HCT116 (cell line): ENCODE measurements at regions not wholly inside any gene's neighbourhood (a gene's known extent, or its start where the extent isn't known, plus 50 kb on each side); places are given as distances from the start of the nearest gene placed in this dataset.

Experiments used
- ATAC-seq: fragments of 200-7000 bp; cut with Tn5 transposase; 2 replicates; pipeline ENCODE4 v1.9.1; 2020; ENCODE audit warnings: mild to moderate bottlenecking, moderate library complexity
- BruUV-seq: library from RNA; stranded (reverse); fragments of 400-500 nt; replicated peaks from 2 replicates; lab custom pipeline; 2021; lab: Mats Ljungman, UMichigan
- CTCF ChIA-PET: fragments of 300-600 bp; sonication (Branson Sonifier 250); formaldehyde crosslinking; loops from one replicate; lab custom pipeline; 2021; ENCODE audit warnings: antibody characterized with exemption; lab: Charles Lee
- POLR2A ChIA-PET: fragments of 300-600, 350-600 bp; sonication (Branson Sonifier 250); formaldehyde crosslinking; loops from one replicate; lab custom pipeline; 2021; ENCODE audit warnings: antibody characterized with exemption; lab: Charles Lee
- RAD21 ChIA-PET, 2 experiments: fragments of 300-600 bp; sonication (Branson Sonifier 250); formaldehyde crosslinking; loops; one replicate each; lab custom pipeline; 2023; ENCODE audit warnings: low total read pairs in 2 of 2; ENCODE audit not compliant: uncharacterized antibody in 2 of 2, unreplicated experiment in 2 of 2, low non-redundant PET in 1 of 2; lab: Charles Lee
- DNase-seq: peaks from one replicate; pipeline ENCODE4 v3.0.0-alpha.2; 2010; ENCODE audit warnings: low read depth, low spot score
- H2AFZ ChIP-seq: fragments of 200-600 bp; shearing (Covaris generic), sonication (generic); 2 replicates; pipeline ENCODE4 v1.6.1; 2017; ENCODE audit warnings: low read depth, mixed run types, mixed read lengths, antibody characterized with exemption, low read length; ENCODE audit not compliant: poor library complexity, severe bottlenecking
- H3K27ac ChIP-seq: 2 replicates; pipeline ENCODE4 v1.5.1; 2012; ENCODE audit warnings: low read depth, low read length
- H3K27me3 ChIP-seq: fragments of 200-600 bp; sonication (generic); 2 replicates; pipeline ENCODE4 v1.6.1; 2016; ENCODE audit warnings: mixed run types, low read length, mixed read lengths; ENCODE audit not compliant: insufficient read depth
- H3K36me3 ChIP-seq, 2 experiments: fragments of 200-500 bp in 1 of 2; fragments of 200-600 bp in 1 of 2; sonication (Bioruptor generic) in 1 of 2; sonication (generic) in 1 of 2; 2 replicates each; pipeline versions ENCODE4 v1.5.1 to v1.6.1; 2014 to 2016; ENCODE audit warnings: low read length in 2 of 2, inconsistent platforms in 1 of 2, mixed read lengths in 1 of 2, mixed run types in 1 of 2; ENCODE audit not compliant: insufficient read depth in 2 of 2, control insufficient read depth in 1 of 2
- H3K4me1 ChIP-seq, 2 experiments: fragments of 200-600 bp in 1 of 2; sonication (generic) in 1 of 2; 2 replicates each; pipeline versions ENCODE4 v1.5.1 to v1.6.1; 2012 to 2017; ENCODE audit warnings: low read length in 2 of 2, inconsistent platforms in 1 of 2, mild to moderate bottlenecking in 1 of 2, mixed read lengths in 1 of 2, mixed run types in 1 of 2, moderate library complexity in 1 of 2; ENCODE audit not compliant: insufficient read depth in 2 of 2, control insufficient read depth in 1 of 2
- H3K4me2 ChIP-seq: fragments of 200-600 bp; sonication (generic); 2 replicates; pipeline ENCODE4 v1.6.1; 2017; ENCODE audit warnings: mixed run types, low read length, mixed read lengths
- H3K4me3 ChIP-seq, 2 experiments: fragments of 200-600 bp in 1 of 2; sonication (generic) in 1 of 2; replicated peaks in 1 of 2; 2 replicates each; pipeline ENCODE4 v1.5.1; 2011 to 2016; ENCODE audit warnings: low read length in 2 of 2, control low read depth in 1 of 2, low read depth in 1 of 2, mild to moderate bottlenecking in 1 of 2, mixed read lengths in 1 of 2, mixed run types in 1 of 2
- H3K79me2 ChIP-seq: fragments of 200-600 bp; sonication (generic); 2 replicates; pipeline ENCODE4 v1.6.1; 2017; ENCODE audit warnings: mild to moderate bottlenecking, mixed run types, low read length, moderate library complexity, mixed read lengths; ENCODE audit not compliant: insufficient read depth
- H3K9ac ChIP-seq: fragments of 200-600 bp; sonication (generic); 2 replicates; pipeline ENCODE4 v1.6.1; 2016; ENCODE audit warnings: low read length, mixed read lengths
- H3K9me2 ChIP-seq: fragments of 200-600 bp; sonication (generic), shearing (Covaris generic); 2 replicates; pipeline ENCODE4 v1.6.1; 2017; ENCODE audit warnings: mixed run types, mild to moderate bottlenecking, moderate library complexity; ENCODE audit not compliant: insufficient read depth
- H3K9me3 ChIP-seq, 2 experiments: fragments of 200-500 bp in 1 of 2; fragments of 200-600 bp in 1 of 2; sonication (Bioruptor generic) in 1 of 2; sonication (generic) in 1 of 2; 2 replicates each; pipeline ENCODE4 v1.6.1; 2014 to 2017; ENCODE audit warnings: low read length in 2 of 2, mixed read lengths in 2 of 2, inconsistent platforms in 1 of 2, low read depth in 1 of 2, mild to moderate bottlenecking in 1 of 2, mixed run types in 1 of 2, moderate library complexity in 1 of 2; ENCODE audit not compliant: control insufficient read depth in 1 of 2, insufficient read depth in 1 of 2
- H4K20me1 ChIP-seq: fragments of 200-600 bp; sonication (generic), shearing (Covaris generic); 2 replicates; pipeline ENCODE4 v1.6.1; 2017; ENCODE audit warnings: mixed run types, mild to moderate bottlenecking, moderate library complexity; ENCODE audit not compliant: insufficient read depth
- ATF3 ChIP-seq: IDR thresholded peaks from 2 replicates; pipeline ENCODE4 v1.6.1; 2012
- CBX3 ChIP-seq: IDR thresholded peaks from 2 replicates; pipeline ENCODE4 v1.6.1; 2012; ENCODE audit warnings: low read depth
- CEBPB ChIP-seq: IDR thresholded peaks from 2 replicates; pipeline ENCODE4 v1.6.1; 2012; ENCODE audit warnings: low read depth
- CTCF ChIP-seq, 3 experiments: fragments of 200-600 bp in 1 of 3; sonication (generic) in 1 of 3; IDR thresholded peaks in 2 of 3; conservative IDR thresholded peaks in 1 of 3; 2 replicates each; pipeline ENCODE4 v1.5.1; 2012 to 2017; ENCODE audit warnings: low read depth in 2 of 3, low read length in 2 of 3, antibody characterized with exemption in 1 of 3, borderline replicate concordance in 1 of 3, control low read depth in 1 of 3, mild to moderate bottlenecking in 1 of 3, mixed read lengths in 1 of 3, mixed run types in 1 of 3, moderate library complexity in 1 of 3; ENCODE audit not compliant: insufficient read depth in 1 of 3
- EZH2 ChIP-seq: fragments of 200-600 bp; sonication (generic); IDR thresholded peaks from 2 replicates; pipeline ENCODE4 v1.6.1; 2017; ENCODE audit warnings: antibody characterized with exemption, mixed run types
- MAX ChIP-seq: IDR thresholded peaks from 2 replicates; pipeline ENCODE4 v1.6.1; 2012
- POLR2A ChIP-seq: IDR thresholded peaks from 2 replicates; pipeline ENCODE4 v1.7.0; 2011; ENCODE audit warnings: borderline replicate concordance; ENCODE audit not compliant: insufficient read depth, insufficient read length; ENCODE audit errors: extremely low read depth
- RAD21 ChIP-seq: IDR thresholded peaks from 2 replicates; pipeline ENCODE4 v1.6.1; 2012; ENCODE audit warnings: low read depth, mild to moderate bottlenecking
- SIN3A ChIP-seq: IDR thresholded peaks from 2 replicates; pipeline ENCODE4 v1.6.1; 2012; ENCODE audit warnings: low read depth
- SP1 ChIP-seq: IDR thresholded peaks from 2 replicates; pipeline ENCODE4 v1.6.1; 2012; ENCODE audit warnings: low read depth
- SRF ChIP-seq: IDR thresholded peaks from 2 replicates; pipeline ENCODE4 v1.6.1; 2012; ENCODE audit warnings: low read depth
- TCF7L2 ChIP-seq: IDR thresholded peaks from 2 replicates; pipeline ENCODE4 v1.7.0; 2011; ENCODE audit warnings: borderline replicate concordance, inconsistent platforms; ENCODE audit not compliant: insufficient read depth, insufficient read length; ENCODE audit errors: extremely low read depth
- YY1 ChIP-seq: IDR thresholded peaks from 2 replicates; pipeline ENCODE4 v1.6.1; 2011; ENCODE audit warnings: low read length, low read depth, moderate library complexity, mild to moderate bottlenecking; ENCODE audit not compliant: insufficient replicate concordance; ENCODE audit errors: extremely low read depth
- ZBTB33 ChIP-seq: IDR thresholded peaks from 2 replicates; pipeline ENCODE4 v1.6.1; 2011; ENCODE audit warnings: mild to moderate bottlenecking, low read length, moderate library complexity; ENCODE audit not compliant: insufficient replicate concordance; ENCODE audit errors: extremely low read depth
- ZNF274 ChIP-seq: fragments of 200-500 bp; sonication (Bioruptor generic); IDR thresholded peaks from 2 replicates; pipeline ENCODE4 v1.6.1; 2014; ENCODE audit warnings: mild to moderate bottlenecking, low read depth, low read length, inconsistent platforms
- intact Hi-C: fragments of 100-400 bp; cut with micrococcal nuclease; formaldehyde crosslinking; loops from 2 replicates; pipeline ENCODE4 v1.10.0; 2022

GRCh38 chr11:32172848-32173834 is 82.3 kb downstream of the RCN1 start:
- BruUV-seq: no TSS peak
- TF ChIP-seq ATF3 (no peak), EZH2 (no peak), TCF7L2 (no peak), ZBTB33 (no peak), RAD21 (peak; percentile 91), SIN3A (no peak), POLR2A (no peak), YY1 (no peak), CTCF (IDR thresholded peaks at IDR 0.05 in 2 of 3, conservative IDR thresholded peaks at IDR 0.05 in 1 of 3; ENCODE audit: borderline replicate concordance in 1 of 3, insufficient read depth in 1 of 3, low read depth in 2 of 3, low read length in 2 of 3) (peak; percentile 55 to 78 (median 68)), MAX (no peak), SP1 (no peak), CEBPB (no peak), ZNF274 (no peak), CBX3 (no peak), SRF (no peak)
- TF ChIP-seq, all 23 proteins: peak for 2
- H3K27me3 ChIP-seq: no peaks in the 10 kb centered on the region
- intact Hi-C loops: loop anchor here (1.0 to 10.0 kb wide), 9 partner anchors 121 to 1212 kb away; no protein-coding TSS in a partner anchor
- H3K27ac ChIP-seq: no peak overlapping the region
- POLR2A ChIA-PET: no interaction called here
- no peak overlapping the region for H3K9ac ChIP-seq
- no peaks in the 10 kb centered on the region for H3K9me2 ChIP-seq
- peak; percentile 90 for ATAC-seq
- H3K4me2 ChIP-seq: no peak overlapping the region
- no peak overlapping the region for H3K4me3 ChIP-seq
- no peaks in the 10 kb centered on the region for H3K36me3 ChIP-seq
- H2AFZ ChIP-seq: peak overlapping the region; percentile 56
- H3K79me2 ChIP-seq: no peaks in the 10 kb centered on the region
- no peaks in the 10 kb centered on the region for H4K20me1 ChIP-seq
- peak; percentile 34 for DNase-seq
- no peaks in the 10 kb centered on the region for H3K4me1 ChIP-seq
- H3K9me3 ChIP-seq: no peaks in the 10 kb centered on the region
- RAD21 ChIA-PET: no interaction called here
- CTCF ChIA-PET: interaction anchor here (0.8 kb wide), 1 partner anchor 1066 kb away, joined by 4 read pairs; no protein-coding TSS in a partner anchor
